SK-N-SH treated with all-trans-retinoic acid at 6 μM for 48 hours (cell line): ENCODE measurements at regions not wholly inside any gene's neighbourhood (a gene's known extent, or its start where the extent isn't known, plus 50 kb on each side); places are given as distances from the start of the nearest gene placed in this dataset.

Source experiments
- ATAC-seq: fragments of 200-7000 bp; cut with Tn5 transposase; 3 replicates; pipeline ENCODE4 v1.9.1; 2020; ENCODE audit warnings: mild to moderate bottlenecking, moderate library complexity
- ARNTL ChIP-seq: fragments of 450-650 bp; formaldehyde crosslinking; IDR thresholded peaks from 2 replicates; pipeline ENCODE4 v1.5.0; 2020; ENCODE audit warnings: low read depth, mild to moderate bottlenecking, moderate library complexity, borderline replicate concordance
- BACH2 ChIP-seq: fragments of 250-450 bp; sonication (Bioruptor Pico); IDR thresholded peaks from 2 replicates; pipeline ENCODE4 v1.9.0; 2021; ENCODE audit warnings: mild to moderate bottlenecking, borderline replicate concordance
- CSDC2 ChIP-seq: fragments of 250-450 bp; sonication (Bioruptor Pico); IDR thresholded peaks from 2 replicates; pipeline ENCODE4 v1.5.0; 2020; ENCODE audit warnings: mild to moderate bottlenecking, moderate library complexity
- ESRRG ChIP-seq: fragments of 250-450 bp; sonication (Bioruptor Pico); IDR thresholded peaks from 2 replicates; pipeline ENCODE4 v1.6.1; 2021; ENCODE audit warnings: mild to moderate bottlenecking
- GLIS3 ChIP-seq: fragments of 250-450 bp; sonication (Bioruptor Pico); IDR thresholded peaks from 2 replicates; pipeline ENCODE4 v1.5.0; 2020; ENCODE audit warnings: mild to moderate bottlenecking, moderate library complexity
- ISL1 ChIP-seq: fragments of 250-450 bp; sonication (Bioruptor Pico); IDR thresholded peaks from 2 replicates; pipeline ENCODE4 v2.1.2; 2022; ENCODE audit warnings: mild to moderate bottlenecking, moderate library complexity
- OSR1 ChIP-seq: fragments of 250-450 bp; sonication (Bioruptor Pico); IDR thresholded peaks from 2 replicates; pipeline ENCODE4 v1.8.0; 2022; ENCODE audit warnings: moderate library complexity, mild to moderate bottlenecking, inconsistent platforms
- PPARA ChIP-seq: fragments of 250-450 bp; sonication (Bioruptor Pico); IDR thresholded peaks from 2 replicates; pipeline ENCODE4 v1.5.0; 2020; ENCODE audit warnings: mild to moderate bottlenecking, borderline replicate concordance
- RARB ChIP-seq: fragments of 250-450 bp; sonication (Bioruptor Pico); IDR thresholded peaks from 2 replicates; pipeline ENCODE4 v1.8.0; 2021; ENCODE audit warnings: mild to moderate bottlenecking, moderate library complexity
- SNAI2 ChIP-seq: fragments of 250-450 bp; sonication (Bioruptor Pico); IDR thresholded peaks from 2 replicates; pipeline ENCODE4 v1.5.0; 2020; ENCODE audit warnings: mild to moderate bottlenecking, moderate library complexity
- TCF4 ChIP-seq: fragments of 250-450 bp; sonication (Bioruptor Pico); IDR thresholded peaks from 2 replicates; pipeline ENCODE4 v1.8.0; 2021; ENCODE audit warnings: mild to moderate bottlenecking, moderate library complexity, borderline replicate concordance
- TOX ChIP-seq: fragments of 250-450 bp; sonication (Bioruptor Pico); IDR thresholded peaks from 2 replicates; pipeline ENCODE4 v1.8.0; 2021; ENCODE audit warnings: mild to moderate bottlenecking, moderate library complexity, borderline replicate concordance
- ZFP3 ChIP-seq: fragments of 250-450 bp; sonication (Bioruptor Pico); IDR thresholded peaks from 2 replicates; pipeline ENCODE4 v1.5.0; 2020; ENCODE audit warnings: mild to moderate bottlenecking, moderate library complexity
- ZFP30 ChIP-seq: fragments of 450-650 bp; formaldehyde crosslinking; IDR thresholded peaks from 2 replicates; pipeline ENCODE4 v1.5.0; 2022; ENCODE audit warnings: mild to moderate bottlenecking, moderate library complexity
- ZNF565 ChIP-seq: fragments of 450-650 bp; formaldehyde crosslinking; conservative IDR thresholded peaks from 2 replicates; pipeline ENCODE4 v1.5.0; 2020; ENCODE audit warnings: low read depth, mild to moderate bottlenecking, moderate library complexity
- ZNF70 ChIP-seq: fragments of 450-650 bp; formaldehyde crosslinking; IDR thresholded peaks from 2 replicates; pipeline ENCODE4 v1.5.0; 2020; ENCODE audit warnings: mild to moderate bottlenecking, moderate library complexity
- ZNF8 ChIP-seq: fragments of 450-650 bp; formaldehyde crosslinking; IDR thresholded peaks from 2 replicates; pipeline ENCODE4 v1.5.0; 2020; ENCODE audit warnings: mild to moderate bottlenecking, moderate library complexity
- TF ChIP-seq, protein P1 (sequence below): fragments of 250-450 bp; sonication (Bioruptor Pico); IDR thresholded peaks from 2 replicates; pipeline ENCODE4 v1.8.0; 2021; ENCODE audit warnings: low read depth, mild to moderate bottlenecking, moderate library complexity, borderline replicate concordance
- TF ChIP-seq, protein P2 (sequence below): fragments of 250-450 bp; sonication (Bioruptor Pico); IDR thresholded peaks from 2 replicates; pipeline ENCODE4 v1.5.0; 2020; ENCODE audit warnings: mild to moderate bottlenecking, moderate library complexity
- TF ChIP-seq, protein P3 (sequence below): fragments of 250-450 bp; sonication (Bioruptor Pico); IDR thresholded peaks from 2 replicates; pipeline ENCODE4 v1.5.1; 2021; ENCODE audit warnings: mild to moderate bottlenecking, moderate library complexity
- TF ChIP-seq, protein P4 (sequence below): fragments of 250-450 bp; sonication (Bioruptor Pico); IDR thresholded peaks from 2 replicates; pipeline ENCODE4 v1.8.0; 2020; ENCODE audit warnings: mild to moderate bottlenecking, moderate library complexity, borderline replicate concordance

DNA sequence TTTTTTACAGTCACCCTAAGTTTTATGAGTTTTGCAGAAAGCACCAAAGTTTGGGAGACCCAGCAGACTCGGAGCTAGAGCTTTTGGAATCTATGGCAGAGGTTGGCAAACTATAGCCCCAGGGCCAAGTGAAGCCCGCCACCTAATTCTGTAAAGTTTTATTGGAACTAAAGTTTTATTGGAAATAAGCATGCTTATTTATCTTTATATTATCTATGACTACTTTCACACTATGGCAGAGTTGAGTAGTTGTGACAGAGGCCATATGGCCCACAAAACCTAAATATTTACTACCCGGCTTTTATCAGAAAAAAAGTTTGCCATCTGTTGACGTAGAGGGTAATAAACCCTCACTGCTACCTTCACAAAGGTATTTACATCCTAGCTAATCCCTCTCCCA lies 267.6 kb downstream of the GPAM start:
- TF ChIP-seq GLIS3 (CRISPR knock-in tag) (no peak), TCF4 (no peak), ZFP3 (CRISPR knock-in tag) (no peak), SNAI2 (CRISPR knock-in tag) (no peak), ZNF565 (CRISPR knock-in tag) (no peak), RARB (CRISPR knock-in tag) (no peak), ZNF8 (CRISPR knock-in tag) (no peak)
- no peak for ATAC-seq

DNA sequence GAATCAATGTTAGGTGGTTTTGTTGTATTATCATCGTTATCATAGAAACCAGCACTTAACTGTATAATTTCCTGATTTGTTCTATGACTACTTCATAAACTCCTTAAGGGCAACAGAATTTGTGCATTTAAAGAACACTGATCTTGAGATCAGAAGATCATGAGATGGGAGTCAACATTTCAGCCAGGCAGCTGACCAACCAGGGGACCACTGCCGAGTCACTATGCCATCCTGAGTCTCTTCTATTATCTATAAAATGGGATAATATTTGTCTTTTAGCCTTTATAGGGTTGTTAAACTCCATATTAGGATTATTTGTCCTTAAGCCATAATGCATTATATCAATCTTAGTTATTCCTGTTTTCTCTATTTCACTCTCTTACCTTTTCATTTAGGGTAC lies 261.7 kb downstream of the GPAM start:
- no peak for ATAC-seq
- TF ChIP-seq ARNTL (CRISPR knock-in tag), result no peak
- TF ChIP-seq GLIS3 (CRISPR knock-in tag), result no peak
- no peak for TF ChIP-seq PPARA (CRISPR knock-in tag)
- TF ChIP-seq ZFP30 (CRISPR knock-in tag), result no peak
- TF ChIP-seq BACH2, result no peak
- no peak for TF ChIP-seq ZNF8 (CRISPR knock-in tag)
- TF ChIP-seq, protein P1, sequence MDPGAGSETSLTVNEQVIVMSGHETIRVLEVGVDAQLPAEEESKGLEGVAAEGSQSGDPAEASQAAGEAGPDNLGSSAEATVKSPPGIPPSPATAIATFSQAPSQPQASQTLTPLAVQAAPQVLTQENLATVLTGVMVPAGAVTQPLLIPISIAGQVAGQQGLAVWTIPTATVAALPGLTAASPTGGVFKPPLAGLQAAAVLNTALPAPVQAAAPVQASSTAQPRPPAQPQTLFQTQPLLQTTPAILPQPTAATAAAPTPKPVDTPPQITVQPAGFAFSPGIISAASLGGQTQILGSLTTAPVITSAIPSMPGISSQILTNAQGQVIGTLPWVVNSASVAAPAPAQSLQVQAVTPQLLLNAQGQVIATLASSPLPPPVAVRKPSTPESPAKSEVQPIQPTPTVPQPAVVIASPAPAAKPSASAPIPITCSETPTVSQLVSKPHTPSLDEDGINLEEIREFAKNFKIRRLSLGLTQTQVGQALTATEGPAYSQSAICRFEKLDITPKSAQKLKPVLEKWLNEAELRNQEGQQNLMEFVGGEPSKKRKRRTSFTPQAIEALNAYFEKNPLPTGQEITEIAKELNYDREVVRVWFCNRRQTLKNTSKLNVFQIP, result no peak

DNA sequence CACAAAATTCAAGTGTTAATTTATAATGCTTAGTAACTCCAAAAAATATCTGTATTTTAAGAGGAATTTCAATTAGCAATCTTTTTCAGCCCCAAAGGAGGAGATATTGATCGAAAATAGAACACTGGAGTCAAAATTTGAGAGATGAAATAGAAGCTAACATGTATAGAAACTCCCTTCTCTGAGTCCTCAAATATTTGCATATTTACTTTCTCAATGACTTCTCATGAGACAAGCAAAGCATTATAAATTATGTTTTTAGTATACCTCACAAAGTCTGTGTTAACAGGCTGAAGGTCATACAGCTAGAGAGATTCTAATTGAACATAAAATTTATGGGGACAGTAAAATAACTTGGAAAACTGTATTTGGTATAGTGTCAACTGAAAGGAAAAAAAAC lies 260.5 kb downstream of the GPAM start:
- TF ChIP-seq BACH2 (no peak), TOX (CRISPR knock-in tag) (no peak), ZNF70 (CRISPR knock-in tag) (no peak), PPARA (CRISPR knock-in tag) (no peak), RARB (CRISPR knock-in tag) (no peak), CSDC2 (CRISPR knock-in tag) (no peak), GLIS3 (CRISPR knock-in tag) (no peak), ZFP3 (CRISPR knock-in tag) (no peak), ESRRG (CRISPR knock-in tag) (no peak), ZFP30 (CRISPR knock-in tag) (no peak)
- TF ChIP-seq, protein P2, sequence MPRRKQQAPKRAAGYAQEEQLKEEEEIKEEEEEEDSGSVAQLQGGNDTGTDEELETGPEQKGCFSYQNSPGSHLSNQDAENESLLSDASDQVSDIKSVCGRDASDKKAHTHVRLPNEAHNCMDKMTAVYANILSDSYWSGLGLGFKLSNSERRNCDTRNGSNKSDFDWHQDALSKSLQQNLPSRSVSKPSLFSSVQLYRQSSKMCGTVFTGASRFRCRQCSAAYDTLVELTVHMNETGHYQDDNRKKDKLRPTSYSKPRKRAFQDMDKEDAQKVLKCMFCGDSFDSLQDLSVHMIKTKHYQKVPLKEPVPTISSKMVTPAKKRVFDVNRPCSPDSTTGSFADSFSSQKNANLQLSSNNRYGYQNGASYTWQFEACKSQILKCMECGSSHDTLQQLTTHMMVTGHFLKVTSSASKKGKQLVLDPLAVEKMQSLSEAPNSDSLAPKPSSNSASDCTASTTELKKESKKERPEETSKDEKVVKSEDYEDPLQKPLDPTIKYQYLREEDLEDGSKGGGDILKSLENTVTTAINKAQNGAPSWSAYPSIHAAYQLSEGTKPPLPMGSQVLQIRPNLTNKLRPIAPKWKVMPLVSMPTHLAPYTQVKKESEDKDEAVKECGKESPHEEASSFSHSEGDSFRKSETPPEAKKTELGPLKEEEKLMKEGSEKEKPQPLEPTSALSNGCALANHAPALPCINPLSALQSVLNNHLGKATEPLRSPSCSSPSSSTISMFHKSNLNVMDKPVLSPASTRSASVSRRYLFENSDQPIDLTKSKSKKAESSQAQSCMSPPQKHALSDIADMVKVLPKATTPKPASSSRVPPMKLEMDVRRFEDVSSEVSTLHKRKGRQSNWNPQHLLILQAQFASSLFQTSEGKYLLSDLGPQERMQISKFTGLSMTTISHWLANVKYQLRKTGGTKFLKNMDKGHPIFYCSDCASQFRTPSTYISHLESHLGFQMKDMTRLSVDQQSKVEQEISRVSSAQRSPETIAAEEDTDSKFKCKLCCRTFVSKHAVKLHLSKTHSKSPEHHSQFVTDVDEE (CRISPR knock-in tag), result no peak
- TF ChIP-seq, protein P3, sequence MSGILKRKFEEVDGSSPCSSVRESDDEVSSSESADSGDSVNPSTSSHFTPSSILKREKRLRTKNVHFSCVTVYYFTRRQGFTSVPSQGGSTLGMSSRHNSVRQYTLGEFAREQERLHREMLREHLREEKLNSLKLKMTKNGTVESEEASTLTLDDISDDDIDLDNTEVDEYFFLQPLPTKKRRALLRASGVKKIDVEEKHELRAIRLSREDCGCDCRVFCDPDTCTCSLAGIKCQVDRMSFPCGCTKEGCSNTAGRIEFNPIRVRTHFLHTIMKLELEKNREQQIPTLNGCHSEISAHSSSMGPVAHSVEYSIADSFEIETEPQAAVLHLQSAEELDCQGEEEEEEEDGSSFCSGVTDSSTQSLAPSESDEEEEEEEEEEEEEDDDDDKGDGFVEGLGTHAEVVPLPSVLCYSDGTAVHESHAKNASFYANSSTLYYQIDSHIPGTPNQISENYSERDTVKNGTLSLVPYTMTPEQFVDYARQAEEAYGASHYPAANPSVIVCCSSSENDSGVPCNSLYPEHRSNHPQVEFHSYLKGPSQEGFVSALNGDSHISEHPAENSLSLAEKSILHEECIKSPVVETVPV (CRISPR knock-in tag), result no peak
- TF ChIP-seq, protein P4, sequence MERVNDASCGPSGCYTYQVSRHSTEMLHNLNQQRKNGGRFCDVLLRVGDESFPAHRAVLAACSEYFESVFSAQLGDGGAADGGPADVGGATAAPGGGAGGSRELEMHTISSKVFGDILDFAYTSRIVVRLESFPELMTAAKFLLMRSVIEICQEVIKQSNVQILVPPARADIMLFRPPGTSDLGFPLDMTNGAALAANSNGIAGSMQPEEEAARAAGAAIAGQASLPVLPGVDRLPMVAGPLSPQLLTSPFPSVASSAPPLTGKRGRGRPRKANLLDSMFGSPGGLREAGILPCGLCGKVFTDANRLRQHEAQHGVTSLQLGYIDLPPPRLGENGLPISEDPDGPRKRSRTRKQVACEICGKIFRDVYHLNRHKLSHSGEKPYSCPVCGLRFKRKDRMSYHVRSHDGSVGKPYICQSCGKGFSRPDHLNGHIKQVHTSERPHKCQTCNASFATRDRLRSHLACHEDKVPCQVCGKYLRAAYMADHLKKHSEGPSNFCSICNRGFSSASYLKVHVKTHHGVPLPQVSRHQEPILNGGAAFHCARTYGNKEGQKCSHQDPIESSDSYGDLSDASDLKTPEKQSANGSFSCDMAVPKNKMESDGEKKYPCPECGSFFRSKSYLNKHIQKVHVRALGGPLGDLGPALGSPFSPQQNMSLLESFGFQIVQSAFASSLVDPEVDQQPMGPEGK, result no peak
- ATAC-seq, result no peak

DNA sequence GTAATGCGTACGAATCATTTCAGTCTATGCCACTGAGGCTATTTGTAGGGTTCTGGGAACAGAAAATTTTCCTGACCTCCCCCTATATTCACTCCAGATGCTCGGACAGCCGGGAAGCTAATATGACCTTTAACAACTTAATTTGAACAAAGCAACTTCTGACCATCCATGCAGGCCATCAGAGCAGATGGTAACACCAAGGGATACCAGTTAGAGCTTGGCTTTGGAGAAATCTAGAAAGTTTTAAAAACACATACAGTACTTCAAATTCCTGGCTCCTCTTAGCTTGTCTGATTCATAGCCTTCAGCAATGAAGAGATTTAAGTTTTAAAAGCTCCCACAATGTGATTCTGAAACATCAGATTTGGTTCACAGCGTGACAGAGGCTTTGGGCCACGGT lies 257.3 kb downstream of the GPAM start:
- ATAC-seq, result no peak
- TF ChIP-seq ARNTL (CRISPR knock-in tag), result no peak
- no peak for TF ChIP-seq TOX (CRISPR knock-in tag)
- TF ChIP-seq OSR1 (CRISPR knock-in tag), result no peak
- TF ChIP-seq PPARA (CRISPR knock-in tag), result no peak
- TF ChIP-seq ZFP3 (CRISPR knock-in tag), result no peak
- TF ChIP-seq ZFP30 (CRISPR knock-in tag), result no peak
- TF ChIP-seq GLIS3 (CRISPR knock-in tag), result no peak
- TF ChIP-seq, protein P2 (CRISPR knock-in tag), result no peak
- TF ChIP-seq ISL1 (CRISPR knock-in tag), result no peak
- TF ChIP-seq RARB (CRISPR knock-in tag), result no peak
- no peak for TF ChIP-seq ZNF70 (CRISPR knock-in tag)
- no peak for TF ChIP-seq BACH2
- TF ChIP-seq, protein P1, result no peak
- TF ChIP-seq, protein P3 (CRISPR knock-in tag), result no peak
